ENCODE measurements at regions not wholly inside any gene's neighbourhood (a gene's known extent, or its start where the extent isn't known, plus 50 kb on each side); places are given as distances from the start of the nearest gene placed in this dataset.
"Not testable (repeated sequence)": the region's sequence is repeated elsewhere in the genome, so short reads cannot be mapped to it uniquely, and the experiment has no call there.

GRCh38 chr10:124322191-124322980, 96.3 kb downstream of the OAT start:
- ChIA-PET CTCF (no interaction called here), POLR2A (no interaction called here)
- DNase-seq (ENCODE audit: low read depth, low spot score) = no peak
- no peak overlapping the region for H3K4me3 ChIP-seq (ENCODE audit: low read depth, low read length)
- TF ChIP-seq, protein P1, sequence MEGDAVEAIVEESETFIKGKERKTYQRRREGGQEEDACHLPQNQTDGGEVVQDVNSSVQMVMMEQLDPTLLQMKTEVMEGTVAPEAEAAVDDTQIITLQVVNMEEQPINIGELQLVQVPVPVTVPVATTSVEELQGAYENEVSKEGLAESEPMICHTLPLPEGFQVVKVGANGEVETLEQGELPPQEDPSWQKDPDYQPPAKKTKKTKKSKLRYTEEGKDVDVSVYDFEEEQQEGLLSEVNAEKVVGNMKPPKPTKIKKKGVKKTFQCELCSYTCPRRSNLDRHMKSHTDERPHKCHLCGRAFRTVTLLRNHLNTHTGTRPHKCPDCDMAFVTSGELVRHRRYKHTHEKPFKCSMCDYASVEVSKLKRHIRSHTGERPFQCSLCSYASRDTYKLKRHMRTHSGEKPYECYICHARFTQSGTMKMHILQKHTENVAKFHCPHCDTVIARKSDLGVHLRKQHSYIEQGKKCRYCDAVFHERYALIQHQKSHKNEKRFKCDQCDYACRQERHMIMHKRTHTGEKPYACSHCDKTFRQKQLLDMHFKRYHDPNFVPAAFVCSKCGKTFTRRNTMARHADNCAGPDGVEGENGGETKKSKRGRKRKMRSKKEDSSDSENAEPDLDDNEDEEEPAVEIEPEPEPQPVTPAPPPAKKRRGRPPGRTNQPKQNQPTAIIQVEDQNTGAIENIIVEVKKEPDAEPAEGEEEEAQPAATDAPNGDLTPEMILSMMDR (IDR thresholded peaks at IDR 0.05; ENCODE audit: insufficient read depth, low read length, missing control alignments) = no peak

GRCh38 chr10:124321433-124322089, 97.2 kb downstream of the OAT start:
- POLR2A ChIA-PET = no interaction called here
- CTCF ChIA-PET = no interaction called here
- TF ChIP-seq, protein P1 (IDR thresholded peaks at IDR 0.05; ENCODE audit: insufficient read depth, low read length, missing control alignments) = no peak
- DNase-seq (ENCODE audit: low read depth, low spot score) = no peak
- H3K4me3 ChIP-seq (ENCODE audit: low read depth, low read length) = no peak overlapping the region

DNA sequence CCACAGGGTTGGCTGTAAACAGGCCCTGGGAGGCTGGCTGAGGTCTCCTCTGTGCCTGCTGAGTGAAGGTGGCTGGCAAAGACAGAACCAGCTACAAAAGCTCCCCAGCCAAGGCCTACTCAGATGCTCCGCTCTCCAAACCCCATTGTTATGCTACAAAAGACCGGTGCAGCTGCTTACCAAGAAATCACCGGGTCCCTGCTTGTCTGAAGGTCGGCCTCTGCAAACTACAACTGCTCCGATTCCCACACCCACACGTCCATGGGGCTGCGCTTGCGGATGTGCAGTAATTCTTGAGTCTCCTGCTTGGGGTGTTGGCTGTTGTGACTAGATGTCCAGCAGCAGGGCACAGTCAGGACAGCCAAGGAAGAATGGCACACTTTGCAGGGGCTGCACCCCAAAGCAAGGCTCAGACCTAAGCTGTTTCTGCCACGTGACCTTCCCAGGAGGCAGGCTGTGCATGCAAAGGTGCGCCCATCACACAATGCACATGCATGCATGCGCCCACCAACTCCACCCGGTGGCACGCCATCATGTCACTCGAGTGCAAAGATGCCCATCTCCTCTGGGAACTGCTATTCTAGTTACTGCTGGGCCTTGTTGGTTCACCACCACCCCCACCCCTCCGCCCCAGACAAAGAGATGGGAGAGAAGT, 97.8 kb downstream of the OAT start:
- ChIA-PET CTCF (no interaction called here), POLR2A (no interaction called here)
- no peak overlapping the region for H3K4me3 ChIP-seq (ENCODE audit: low read depth, low read length)
- no peak for DNase-seq (ENCODE audit: low read depth, low spot score)
- TF ChIP-seq, protein P1 (IDR thresholded peaks at IDR 0.05; ENCODE audit: insufficient read depth, low read length, missing control alignments) = no peak

DNA sequence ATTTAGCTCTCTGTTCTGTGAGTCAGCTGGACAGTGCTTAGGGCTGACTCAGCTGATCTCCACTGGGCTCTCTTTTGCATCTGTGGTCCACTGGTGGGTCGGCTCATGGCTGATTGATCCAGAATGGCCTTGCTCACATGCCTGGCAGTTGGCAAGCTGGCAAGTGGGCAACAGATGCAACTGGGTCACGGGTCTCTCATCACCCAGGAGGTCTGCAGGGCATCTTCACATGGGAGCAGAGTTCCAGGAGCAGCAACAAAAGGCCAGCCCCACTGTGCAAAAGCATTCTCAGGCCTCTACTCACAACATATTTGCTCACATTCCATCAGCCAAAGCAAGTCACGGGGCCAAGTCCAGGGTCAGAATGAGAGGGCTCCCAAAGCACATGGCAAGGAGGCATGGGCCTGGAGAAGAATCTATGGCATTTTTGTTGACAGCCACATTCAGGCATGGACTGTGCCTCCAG, 98.8 kb downstream of the OAT start:
- TF ChIP-seq, protein P1 (IDR thresholded peaks at IDR 0.05; ENCODE audit: insufficient read depth, low read length, missing control alignments) = no peak
- ChIA-PET POLR2A (no interaction called here), CTCF (no interaction called here)
- DNase-seq (ENCODE audit: low read depth, low spot score) = no peak
- H3K4me3 ChIP-seq (ENCODE audit: low read depth, low read length) = no peak overlapping the region

GRCh38 chr10:124319520-124319919, 99.2 kb downstream of the OAT start:
- H3K4me3 ChIP-seq (ENCODE audit: low read depth, low read length) = not testable (repeated sequence)

GRCh38 chr10:124318811-124319210, 99.9 kb downstream of the OAT start:
- H3K4me3 ChIP-seq (ENCODE audit: low read depth, low read length) = no peak overlapping the region
- POLR2A ChIA-PET = no interaction called here
- CTCF ChIA-PET = no interaction called here
- no peak for DNase-seq (ENCODE audit: low read depth, low spot score)
- TF ChIP-seq, protein P1 (IDR thresholded peaks at IDR 0.05; ENCODE audit: insufficient read depth, low read length, missing control alignments) = no peak

More at GRCh38 chr10:124319520-124319919, 99.2 kb downstream of the OAT start:
- CTCF ChIA-PET; DNase-seq (ENCODE audit: low read depth, low spot score); POLR2A ChIA-PET: not testable (repeated sequence)

Measured in AG04449 (cell line).